T-helper 1 cell treated with Interleukin-12 subunit alpha and Interleukin-12 subunit beta and Interleukin-4 antibody, amounts not matched to agents 30 μg/mL and 1 μg/mL, for 36 hours (primary cell): ENCODE measurements at regions not wholly inside any gene's neighbourhood (a gene's known extent, or its start where the extent isn't known, plus 50 kb on each side); places are given as distances from the start of the nearest gene placed in this dataset.
"Not testable (repeated sequence)": the region's sequence is repeated elsewhere in the genome, so short reads cannot be mapped to it uniquely, and the experiment has no call there.

Source experiments
- H3K27ac Mint-ChIP-seq: one replicate; pipeline ENCODE4 v1.8.0; 2021; ENCODE audit warnings: mild to moderate bottlenecking, mixed read lengths
- H3K27me3 Mint-ChIP-seq: one replicate; pipeline ENCODE4 v1.8.0; 2021; ENCODE audit warnings: low read depth, mixed read lengths
- H3K36me3 Mint-ChIP-seq: one replicate; pipeline ENCODE4 v1.8.0; 2021; ENCODE audit warnings: low read depth, mixed read lengths
- H3K4me1 Mint-ChIP-seq: one replicate; pipeline ENCODE4 v1.8.0; 2021; ENCODE audit warnings: low read depth, mixed read lengths
- H3K4me3 Mint-ChIP-seq: one replicate; pipeline ENCODE4 v1.8.0; 2021; ENCODE audit warnings: mild to moderate bottlenecking, moderate library complexity, mixed read lengths
- H3K9me3 Mint-ChIP-seq: one replicate; pipeline ENCODE4 v1.8.0; 2021; ENCODE audit warnings: mixed read lengths

DNA sequence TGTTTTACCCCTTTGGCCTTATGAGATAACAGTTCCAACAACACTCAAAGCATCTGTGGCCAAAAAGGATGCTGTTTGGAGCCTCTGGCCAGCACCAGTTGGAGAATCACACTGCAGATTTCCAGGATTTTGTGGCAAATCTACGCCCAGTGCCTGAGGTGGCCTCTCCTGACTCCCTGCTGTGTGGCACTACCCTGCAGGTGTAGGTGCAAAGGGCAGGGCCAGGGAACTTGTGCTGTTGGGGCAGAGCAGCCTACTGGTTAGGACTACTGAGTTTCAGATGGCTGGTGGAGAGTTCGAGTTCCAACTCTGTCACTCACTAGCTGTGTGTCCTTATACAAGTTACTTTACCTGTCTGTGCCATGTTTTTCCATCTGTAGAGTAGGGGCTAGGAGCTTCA, 170.5 kb downstream of the PTPRU start:
- Mint-ChIP-seq H3K9me3 (no peaks in the 10 kb centered on the region), H3K27ac (no peak overlapping the region), H3K4me1 (no peaks in the 10 kb centered on the region), H3K36me3 (no peaks in the 10 kb centered on the region), H3K4me3 (no peak overlapping the region), H3K27me3 (no peaks in the 10 kb centered on the region)

DNA sequence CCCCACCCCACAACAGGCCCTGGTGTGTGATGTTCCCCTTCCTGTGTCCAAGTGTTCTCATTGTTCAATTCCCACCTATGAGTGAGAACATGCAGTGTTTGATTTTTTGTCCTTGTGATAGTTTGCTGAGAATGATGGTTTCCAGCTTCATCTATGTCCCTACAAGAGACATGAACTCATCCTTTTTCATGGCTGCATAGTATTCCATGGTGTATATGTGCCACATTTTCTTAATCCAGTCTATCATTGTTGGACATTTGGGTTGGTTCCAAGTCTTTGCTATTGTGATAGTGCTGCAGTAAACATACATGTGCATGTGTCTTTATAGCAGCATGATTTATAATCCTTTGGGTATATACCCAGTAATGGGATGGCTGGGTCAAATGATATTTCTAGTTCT, 163.9 kb downstream of the PTPRU start:
- not testable (repeated sequence) for H3K36me3 Mint-ChIP-seq, H3K27ac Mint-ChIP-seq, H3K9me3 Mint-ChIP-seq, H3K27me3 Mint-ChIP-seq, H3K4me1 Mint-ChIP-seq, H3K4me3 Mint-ChIP-seq

DNA sequence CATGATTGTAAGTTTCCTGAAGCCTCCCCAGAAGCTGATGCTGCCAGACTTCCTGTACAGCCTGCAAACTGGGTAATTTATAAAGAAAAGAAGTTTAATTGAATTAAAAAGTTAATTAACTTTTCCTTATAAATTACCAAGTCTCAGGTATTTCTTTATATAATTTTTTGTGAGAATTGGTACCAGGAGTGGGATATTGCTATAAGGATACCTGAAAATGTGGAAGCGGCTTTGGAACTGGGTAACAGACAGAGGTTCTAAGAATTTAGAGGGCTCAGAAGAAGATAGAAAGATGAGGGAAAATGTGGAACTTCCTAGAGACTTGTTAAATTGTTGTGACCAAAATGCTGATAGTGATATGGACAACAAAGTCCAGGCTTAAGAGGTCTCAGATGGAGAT, 163.1 kb downstream of the PTPRU start:
- no peaks in the 10 kb centered on the region for H3K9me3 Mint-ChIP-seq
- no peak overlapping the region for H3K27ac Mint-ChIP-seq
- H3K4me3 Mint-ChIP-seq, result no peak overlapping the region
- H3K36me3 Mint-ChIP-seq, result no peaks in the 10 kb centered on the region
- H3K4me1 Mint-ChIP-seq, result no peaks in the 10 kb centered on the region
- peaks cover 3% of the 10 kb centered on the region for H3K27me3 Mint-ChIP-seq

DNA sequence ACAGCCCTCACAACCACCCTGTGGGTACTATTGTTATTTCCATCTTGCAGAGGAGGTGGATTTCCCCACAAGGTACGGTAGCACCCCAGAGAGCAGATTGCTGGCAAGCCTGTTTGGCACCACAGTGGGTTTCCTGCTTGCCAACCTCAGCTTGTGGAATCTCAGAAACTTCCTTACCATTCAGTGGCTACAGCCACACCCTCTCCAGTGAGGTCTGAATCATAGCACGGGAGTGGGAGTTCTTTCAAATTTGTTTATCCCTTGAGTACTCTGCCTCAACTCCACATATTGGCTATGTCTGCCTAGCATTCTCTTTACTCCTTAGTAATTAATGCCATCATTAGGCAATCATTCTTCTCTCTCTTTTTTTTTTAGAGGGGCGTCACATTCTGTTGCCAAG, 162.1 kb downstream of the PTPRU start:
- Mint-ChIP-seq H3K27ac (no peak overlapping the region), H3K4me1 (no peaks in the 10 kb centered on the region), H3K27me3 (peaks cover 3% of the 10 kb centered on the region), H3K4me3 (no peak overlapping the region), H3K9me3 (no peaks in the 10 kb centered on the region), H3K36me3 (no peaks in the 10 kb centered on the region)

DNA sequence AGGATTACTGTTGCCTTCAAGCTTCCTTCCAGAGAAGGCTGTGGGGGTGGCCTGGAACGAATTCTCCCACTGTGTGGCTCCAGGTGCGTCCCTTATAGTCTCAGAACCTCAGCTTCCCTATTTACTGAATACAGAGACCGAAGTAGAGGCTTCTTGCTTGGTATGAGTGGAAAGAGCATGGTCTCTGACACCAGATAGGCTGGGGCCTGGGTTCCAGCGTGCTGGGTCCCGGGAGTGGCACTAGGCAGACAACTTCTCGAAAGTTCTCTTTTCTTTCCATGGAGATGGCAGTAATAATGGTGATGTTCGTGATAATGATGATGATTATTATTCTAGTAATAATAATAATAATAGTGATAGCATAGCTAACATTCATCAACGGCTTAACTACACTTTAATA, 161.7 kb downstream of the PTPRU start:
- no peak overlapping the region for H3K4me3 Mint-ChIP-seq
- no peak overlapping the region for H3K27ac Mint-ChIP-seq
- no peaks in the 10 kb centered on the region for H3K36me3 Mint-ChIP-seq
- H3K4me1 Mint-ChIP-seq, result no peaks in the 10 kb centered on the region
- H3K9me3 Mint-ChIP-seq, result no peaks in the 10 kb centered on the region
- H3K27me3 Mint-ChIP-seq, result peaks cover 3% of the 10 kb centered on the region

DNA sequence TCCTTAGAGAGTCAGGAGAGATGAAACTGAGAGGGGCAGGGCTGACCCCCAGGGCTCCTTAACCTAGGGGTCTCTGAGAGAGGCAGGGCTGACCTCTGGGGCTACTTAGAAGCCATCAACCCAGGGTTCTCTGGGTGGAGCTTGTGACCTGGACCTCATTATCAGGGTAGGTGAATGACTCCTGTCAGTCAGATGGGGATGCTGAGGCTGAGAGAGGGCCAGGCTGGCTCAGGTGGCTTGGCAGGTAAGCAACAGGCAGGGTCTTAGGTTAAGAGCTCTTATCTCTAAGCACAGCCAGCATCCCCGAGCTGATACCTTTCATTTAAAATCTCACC, 160.9 kb downstream of the PTPRU start:
- Mint-ChIP-seq H3K9me3 (no peaks in the 10 kb centered on the region), H3K36me3 (no peaks in the 10 kb centered on the region), H3K27ac (no peak overlapping the region), H3K4me3 (no peak overlapping the region), H3K27me3 (peaks cover 3% of the 10 kb centered on the region), H3K4me1 (no peaks in the 10 kb centered on the region)

DNA sequence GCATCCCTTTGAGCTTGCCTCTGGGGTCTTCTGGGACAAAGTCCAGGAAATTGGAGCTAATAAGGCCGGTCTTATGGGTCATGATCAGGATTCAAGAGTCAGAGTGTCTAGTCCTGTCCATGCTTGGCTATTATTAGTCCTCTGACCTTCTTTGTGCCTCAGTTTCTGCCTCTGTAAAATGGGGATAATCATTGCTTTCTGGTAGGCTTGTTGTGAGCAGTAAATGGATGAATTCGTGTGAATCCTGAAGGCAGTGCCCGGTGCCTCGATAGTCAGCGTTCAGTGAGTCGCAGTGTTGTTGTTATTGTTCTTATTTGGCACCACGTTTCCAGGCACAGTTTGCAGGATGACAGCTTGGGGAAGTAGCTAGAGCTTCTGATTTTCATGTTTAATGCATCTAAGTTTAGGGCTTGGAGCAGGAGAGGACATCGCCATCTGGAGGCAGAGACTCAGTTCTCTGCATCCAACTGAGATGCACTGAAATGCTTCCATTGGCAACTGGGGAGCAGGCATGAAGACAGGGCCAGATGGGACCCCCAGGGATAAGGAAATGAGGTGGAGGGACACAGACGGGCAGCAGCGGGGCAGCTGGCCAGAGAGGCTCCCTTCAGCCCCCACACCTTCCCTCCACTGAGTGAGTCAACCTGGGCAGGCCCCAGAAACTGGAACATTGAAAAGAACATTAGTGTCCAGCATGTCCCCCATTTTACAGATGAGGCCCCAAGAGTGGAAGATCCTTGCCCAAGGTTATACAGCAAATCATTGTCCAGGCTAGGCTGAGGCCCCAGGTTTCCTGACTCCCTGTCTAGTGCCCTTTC, 160.3 kb downstream of the PTPRU start:
- H3K27me3 Mint-ChIP-seq, result peaks cover 3% of the 10 kb centered on the region
- no peak overlapping the region for H3K27ac Mint-ChIP-seq
- no peaks in the 10 kb centered on the region for H3K36me3 Mint-ChIP-seq
- no peak overlapping the region for H3K4me3 Mint-ChIP-seq
- no peaks in the 10 kb centered on the region for H3K4me1 Mint-ChIP-seq
- H3K9me3 Mint-ChIP-seq, result no peaks in the 10 kb centered on the region

DNA sequence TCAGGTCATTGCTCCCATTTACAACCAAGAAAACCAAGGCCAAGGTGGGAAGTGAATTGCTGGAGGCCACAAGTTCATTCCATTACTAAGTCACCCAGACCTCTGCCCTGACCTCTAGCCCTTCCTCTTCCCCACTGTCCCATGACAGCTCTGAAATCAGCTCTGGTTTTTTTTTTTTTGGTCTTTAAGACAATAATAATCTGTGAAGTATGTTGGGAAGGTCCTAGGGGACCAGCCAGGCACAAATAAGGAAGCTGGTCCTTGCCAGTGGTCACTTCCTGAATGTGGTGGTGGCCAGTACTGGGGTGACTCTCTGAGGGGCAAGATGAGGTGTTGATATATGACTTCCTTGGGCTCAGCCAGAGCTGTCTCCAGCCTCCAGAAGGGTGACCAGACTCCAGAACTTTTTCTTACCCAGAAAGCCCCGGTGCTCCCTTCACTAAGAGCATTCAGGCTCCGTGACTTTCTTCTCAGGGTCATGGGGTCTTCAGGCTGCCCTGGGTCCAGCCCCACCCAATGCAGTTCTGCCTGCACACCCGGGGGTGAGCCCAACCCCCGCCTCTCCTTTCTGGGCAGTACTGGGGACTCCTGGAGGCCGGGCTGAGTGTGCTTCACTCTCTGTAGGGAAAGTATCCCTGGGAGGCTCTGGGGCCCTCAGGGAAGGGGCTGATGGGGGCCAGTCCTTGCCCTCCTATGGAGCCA, 159.6 kb downstream of the PTPRU start:
- Mint-ChIP-seq H3K36me3 (no peaks in the 10 kb centered on the region), H3K4me1 (no peaks in the 10 kb centered on the region), H3K9me3 (no peaks in the 10 kb centered on the region), H3K27me3 (peaks cover 3% of the 10 kb centered on the region), H3K4me3 (no peak overlapping the region), H3K27ac (no peak overlapping the region)

DNA sequence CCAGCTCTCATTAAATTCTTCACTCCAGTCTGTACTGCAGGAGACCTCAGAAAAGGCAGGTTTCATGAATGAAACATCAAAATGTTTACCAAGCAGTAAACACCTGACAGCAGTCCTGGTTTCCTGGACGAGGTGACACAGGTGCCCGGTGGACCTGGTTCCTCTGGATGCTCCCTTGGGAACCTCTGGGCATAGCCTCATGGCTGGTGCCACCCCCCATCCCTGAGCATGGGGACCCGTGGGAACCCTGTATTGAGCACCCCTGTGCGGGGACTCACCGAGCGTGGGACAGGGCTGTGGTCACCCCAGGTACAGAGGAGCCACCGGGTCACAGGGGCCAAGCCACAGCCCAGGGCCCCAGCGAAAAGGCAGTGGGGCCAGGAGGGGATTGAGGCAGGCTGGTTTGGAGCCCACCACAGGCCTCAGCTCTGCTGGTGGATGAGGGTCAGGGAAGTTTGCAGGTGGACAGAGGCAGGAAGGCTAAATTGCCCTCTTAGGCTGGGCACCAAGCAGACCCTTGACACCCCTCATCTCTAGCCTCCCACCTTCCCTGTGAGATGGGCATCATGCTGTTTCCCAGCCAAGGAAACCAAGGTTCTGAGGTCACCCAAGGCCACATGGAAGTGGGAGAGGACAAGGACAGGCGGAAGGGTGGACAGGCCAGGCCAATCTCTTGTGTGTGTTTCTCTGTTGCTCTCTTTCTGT, 158.4 kb downstream of the PTPRU start:
- Mint-ChIP-seq H3K27me3 (peaks cover 3% of the 10 kb centered on the region), H3K36me3 (no peaks in the 10 kb centered on the region), H3K4me3 (no peak overlapping the region), H3K4me1 (no peaks in the 10 kb centered on the region), H3K27ac (no peak overlapping the region), H3K9me3 (no peaks in the 10 kb centered on the region)

DNA sequence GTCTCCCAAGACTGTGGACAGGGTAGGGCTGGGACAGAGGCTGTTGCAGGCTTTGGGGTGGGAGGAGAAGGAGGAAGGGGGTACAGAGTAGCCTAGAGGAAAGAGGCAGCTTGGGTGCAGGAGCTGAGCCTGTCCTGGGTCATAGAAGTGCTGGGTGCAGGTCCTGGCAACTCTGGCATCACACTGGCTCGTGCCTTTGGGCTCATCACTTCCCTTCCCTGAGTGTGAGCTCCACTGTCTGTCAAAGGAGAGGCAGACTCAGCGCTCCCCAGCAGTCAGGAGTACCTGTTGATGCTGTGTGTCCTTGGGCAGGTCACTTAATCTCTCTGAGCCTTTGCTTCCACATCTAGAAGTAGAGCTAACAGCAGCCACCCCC, 157.1 kb downstream of the PTPRU start:
- Mint-ChIP-seq H3K27me3 (peaks cover 9% of the 10 kb centered on the region), H3K36me3 (no peaks in the 10 kb centered on the region), H3K27ac (no peak overlapping the region), H3K4me3 (no peak overlapping the region), H3K9me3 (no peaks in the 10 kb centered on the region), H3K4me1 (no peaks in the 10 kb centered on the region)

DNA sequence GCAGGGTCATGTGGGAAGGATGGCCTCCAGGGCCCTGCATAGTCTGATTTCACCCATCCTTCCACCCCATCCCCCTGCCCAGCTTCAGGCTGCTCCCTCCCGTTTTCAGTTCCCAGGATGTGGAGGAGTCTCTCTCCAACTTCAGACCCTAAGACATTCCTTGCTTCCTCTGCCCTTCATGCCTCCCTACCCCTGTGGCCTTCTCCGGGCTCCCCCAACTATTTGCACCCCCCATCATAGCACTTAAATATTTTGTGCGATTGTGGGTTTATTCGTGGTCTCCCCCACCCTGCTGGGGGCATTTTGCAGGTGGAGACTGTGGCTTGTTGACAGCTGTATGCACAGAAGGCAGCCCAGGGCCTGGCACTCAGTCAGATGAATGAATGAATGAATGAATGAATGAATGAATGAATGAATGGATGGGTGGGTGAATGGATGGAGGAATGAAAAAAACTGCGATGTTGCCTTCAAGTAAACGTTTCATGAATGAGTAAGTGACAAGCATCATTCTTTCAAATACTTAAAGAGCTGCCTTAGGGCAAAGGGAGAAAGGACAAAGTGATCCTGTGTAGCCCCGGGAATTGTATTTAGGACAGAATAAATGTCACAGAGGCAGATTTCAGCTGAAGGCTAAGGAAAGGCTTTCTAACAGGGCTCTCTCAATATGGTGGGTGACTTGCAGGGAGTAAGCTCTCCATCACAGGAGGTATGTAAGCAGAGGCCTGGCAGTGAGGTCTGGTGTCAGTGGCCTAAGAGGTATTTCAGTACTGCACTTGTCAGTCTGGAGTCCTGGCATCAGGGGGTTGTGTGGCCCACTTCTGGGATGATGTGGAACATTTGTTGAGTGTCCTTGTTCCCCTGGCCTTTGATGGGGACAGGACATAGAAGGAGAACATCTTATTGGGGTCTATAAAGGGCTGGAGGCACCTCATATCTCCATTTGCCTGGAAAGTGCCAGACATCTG, 156.4 kb downstream of the PTPRU start:
- peaks cover 16% of the 10 kb centered on the region for H3K27me3 Mint-ChIP-seq
- H3K36me3 Mint-ChIP-seq, result no peaks in the 10 kb centered on the region
- no peaks in the 10 kb centered on the region for H3K4me1 Mint-ChIP-seq
- H3K9me3 Mint-ChIP-seq, result no peaks in the 10 kb centered on the region
- no peak overlapping the region for H3K4me3 Mint-ChIP-seq
- H3K27ac Mint-ChIP-seq, result no peak overlapping the region

DNA sequence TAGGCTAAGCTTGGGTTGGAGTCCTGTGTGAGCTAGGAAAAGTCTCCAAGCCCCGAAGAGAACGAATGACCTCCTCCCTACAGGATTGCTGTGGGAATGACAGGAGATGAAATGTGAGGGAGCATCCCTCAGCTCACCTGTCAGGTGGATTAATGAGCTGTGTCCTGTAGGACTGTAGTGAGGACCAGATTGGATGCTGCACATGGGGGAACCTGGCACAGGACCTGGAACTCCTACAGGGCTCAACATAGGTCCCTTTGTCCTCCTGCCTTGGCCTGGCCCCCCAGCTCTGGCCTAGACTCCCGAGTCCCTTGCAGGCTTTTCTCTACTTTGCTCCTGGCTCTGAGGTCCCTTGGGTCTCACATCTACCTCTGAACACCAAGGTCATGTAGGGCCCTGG, 155.7 kb downstream of the PTPRU start:
- Mint-ChIP-seq H3K27me3 (peaks cover 16% of the 10 kb centered on the region), H3K36me3 (no peaks in the 10 kb centered on the region), H3K9me3 (no peaks in the 10 kb centered on the region), H3K4me3 (no peak overlapping the region), H3K4me1 (no peaks in the 10 kb centered on the region), H3K27ac (no peak overlapping the region)

DNA sequence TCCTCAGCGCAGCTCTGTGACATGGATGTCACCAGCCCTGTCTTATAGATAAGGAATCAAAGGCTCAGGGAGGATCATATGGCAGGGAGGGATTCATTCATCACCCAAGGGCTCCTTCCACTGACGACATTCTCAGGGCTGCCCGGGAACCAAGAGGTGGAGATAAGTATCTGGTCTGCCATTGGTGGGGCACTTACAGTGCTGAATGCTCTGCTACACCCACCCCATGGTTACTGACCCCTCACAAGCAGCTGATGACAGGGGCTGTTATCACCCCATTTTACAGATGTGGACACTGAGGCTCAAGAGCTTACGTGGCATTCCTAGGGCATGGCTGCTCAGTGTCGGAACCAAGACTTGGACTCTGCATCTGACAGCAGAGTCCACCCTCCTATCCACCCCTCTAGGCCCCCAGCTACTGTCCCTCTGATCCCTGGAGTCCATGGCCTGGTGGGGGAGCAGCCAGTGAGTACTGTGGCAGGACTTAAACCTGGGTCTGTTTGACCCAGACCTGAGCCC, 155.1 kb downstream of the PTPRU start:
- Mint-ChIP-seq H3K4me3 (no peak overlapping the region), H3K4me1 (no peaks in the 10 kb centered on the region), H3K36me3 (no peaks in the 10 kb centered on the region), H3K9me3 (no peaks in the 10 kb centered on the region), H3K27ac (no peak overlapping the region), H3K27me3 (peaks cover 15% of the 10 kb centered on the region)
